ENCODE measurements at regions not wholly inside any gene's neighbourhood (a gene's known extent, or its start where the extent isn't known, plus 50 kb on each side); places are given as distances from the start of the nearest gene placed in this dataset.
"Not testable (repeated sequence)": the region's sequence is repeated elsewhere in the genome, so short reads cannot be mapped to it uniquely, and the experiment has no call there.

DNA sequence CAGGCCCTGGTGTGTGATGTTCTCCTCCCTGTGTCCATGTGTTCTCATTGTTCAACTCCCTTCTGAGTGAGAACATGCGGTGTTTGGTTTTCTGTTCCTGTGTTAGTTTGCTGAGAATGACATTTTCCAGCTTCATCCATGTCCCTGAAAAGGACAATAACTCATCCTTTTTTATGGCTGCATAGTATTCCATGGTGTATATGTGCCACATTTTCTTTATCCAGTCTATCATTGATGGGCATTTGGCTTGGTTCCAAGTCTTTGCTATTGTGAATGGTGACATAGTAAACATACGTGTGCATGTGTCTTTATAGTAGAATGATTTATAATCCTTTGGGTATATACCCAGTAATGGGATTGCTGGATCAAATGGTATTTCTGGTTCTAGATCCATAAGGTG lies 964.6 kb upstream of the CITED2 start:
- TF ChIP-seq EZH2 (IDR thresholded peaks at IDR 0.05; ENCODE audit: insufficient read depth, poor library complexity, severe bottlenecking); EZH2phosphoT487 (IDR thresholded peaks at IDR 0.05; ENCODE audit: insufficient read depth, low read depth): not testable (repeated sequence)

Measured in GM23248 (cell line).